HepG2 (cell line): ENCODE measurements at regions not wholly inside any gene's neighbourhood (a gene's known extent, or its start where the extent isn't known, plus 50 kb on each side); places are given as distances from the start of the nearest gene placed in this dataset.
"Not testable (repeated sequence)": the region's sequence is repeated elsewhere in the genome, so short reads cannot be mapped to it uniquely, and the experiment has no call there.

ENCODE experiments used
- ATAC-seq: fragments of 200-7000 bp; cut with Tn5 transposase; 3 replicates; pipeline ENCODE4 v1.9.1; 2020; ENCODE audit warnings: mild to moderate bottlenecking, moderate library complexity
- BruUV-seq: library from RNA; stranded (reverse); fragments of 400-500 nt; replicated peaks from 2 replicates; lab custom pipeline; 2021; lab: Mats Ljungman, UMichigan
- CTCF ChIA-PET: fragments of 300-600 bp; formaldehyde crosslinking; extraction: SDS; loops from one replicate; lab custom pipeline; 2021; ENCODE audit warnings: low total read pairs, inconsistent platforms, low intra/inter-chr PET ratio; lab: Yijun Ruan, JAX
- POLR2A ChIA-PET: fragments of 350-600 bp; sonication (Branson Sonifier 250); formaldehyde crosslinking; loops from one replicate; lab custom pipeline; 2020; ENCODE audit warnings: antibody characterized with exemption, inconsistent platforms; lab: Yijun Ruan, JAX
- DNase-seq: peaks from one replicate; pipeline ENCODE4 v3.0.0-alpha.2; 2015; ENCODE audit warnings: low spot score
- FAIRE-seq: peaks from 3 replicates; lab custom pipeline; 2011; peaks lifted over from hg19 to GRCh38; lab: Jason Lieb, UNC
- H2AFZ ChIP-seq: one replicate; pipeline ENCODE4 v1.6.1; 2011; ENCODE audit warnings: low read length, inconsistent platforms
- H3K27ac ChIP-seq: fragments of 300-600 bp; 3 replicates; pipeline ENCODE4 v1.8.0; 2011; ENCODE audit warnings: mixed run types, mild to moderate bottlenecking, mixed read lengths, low read length, inconsistent platforms; ENCODE audit not compliant: insufficient read depth; ENCODE audit errors: extremely low read length
- H3K27me3 ChIP-seq, 2 experiments: fragments of 200-600 bp in 1 of 2; 2 replicates in 1 of 2; 3 replicates in 1 of 2; pipeline versions ENCODE4 v1.6.0 to v1.8.0; 2011; ENCODE audit warnings: low read length in 2 of 2, mild to moderate bottlenecking in 2 of 2, moderate library complexity in 2 of 2, inconsistent platforms in 1 of 2; ENCODE audit not compliant: insufficient read depth in 2 of 2, control insufficient read depth in 1 of 2
- H3K36me3 ChIP-seq, 2 experiments: fragments of 200-600 bp in 1 of 2; replicated peaks in 1 of 2; 2 replicates in 1 of 2; 3 replicates in 1 of 2; pipeline versions ENCODE4 v1.5.1 to v1.8.0; 2011; ENCODE audit warnings: low read length in 2 of 2, inconsistent platforms in 1 of 2; ENCODE audit not compliant: insufficient read depth in 2 of 2, control insufficient read depth in 1 of 2
- H3K4me1 ChIP-seq: 2 replicates; pipeline ENCODE4 v1.5.1; 2012; ENCODE audit warnings: low read length, inconsistent platforms; ENCODE audit not compliant: insufficient read depth
- H3K4me2 ChIP-seq: 2 replicates; pipeline ENCODE4 v1.6.0; 2011; ENCODE audit warnings: low read depth, low read length, inconsistent platforms
- H3K4me3 ChIP-seq, 3 experiments: fragments of 200-600 bp in 1 of 3; sonication (generic), shearing (Covaris generic) in 1 of 3; replicated peaks in 1 of 3; 2 replicates each; pipeline ENCODE4 v1.5.1; 2011 to 2016; ENCODE audit warnings: low read length in 3 of 3, inconsistent platforms in 2 of 3, low read depth in 2 of 3, mild to moderate bottlenecking in 2 of 3, control low read depth in 1 of 3, mixed read lengths in 1 of 3; ENCODE audit not compliant: insufficient read depth in 1 of 3
- H3K79me2 ChIP-seq: one replicate; pipeline ENCODE4 v1.6.1; 2011; ENCODE audit warnings: low read length, inconsistent platforms; ENCODE audit not compliant: insufficient read depth
- H3K9ac ChIP-seq: 2 replicates; pipeline ENCODE4 v1.6.0; 2011; ENCODE audit warnings: mild to moderate bottlenecking, low read depth, low read length, inconsistent platforms; ENCODE audit not compliant: insufficient read depth
- H3K9me3 ChIP-seq: 2 replicates; pipeline ENCODE4 v1.5.1; 2012; ENCODE audit warnings: mild to moderate bottlenecking, low read length
- H4K20me1 ChIP-seq: 2 replicates; pipeline ENCODE4 v1.6.0; 2011; ENCODE audit warnings: inconsistent platforms, mild to moderate bottlenecking, low read length, moderate library complexity; ENCODE audit not compliant: insufficient read depth
- NFYB ChIP-seq: sonication (generic); formaldehyde crosslinking; IDR thresholded peaks from 2 replicates; pipeline ENCODE4 v1.4.0; 2020; ENCODE audit warnings: missing genetic modification reagents
- WGBS: methylation state at CpG from one replicate; pipeline ENCODE4 v1.1.6; 2017; ENCODE audit warnings: low lambda C conversion rate; 5-methylcytosine and 5-hydroxymethylcytosine counted together
- in situ Hi-C: cut with HindIII; loops from 2 replicates; pipeline ENCODE4 v1.10.0; 2017; ENCODE audit warnings: low pct_unique_long_range_greater_than_20kb; ENCODE audit not compliant: extremely low pct_ligation_motif_present
- intact Hi-C: fragments of 100-400 bp; cut with micrococcal nuclease; formaldehyde crosslinking; loops from one replicate; pipeline ENCODE4 v1.10.0; 2022; ENCODE audit not compliant: unreplicated experiment
- TF ChIP-seq, protein P1 (sequence below), 2 experiments: sonication (generic) in 1 of 2; formaldehyde crosslinking in 1 of 2; IDR thresholded peaks; 2 replicates each; pipeline versions ENCODE4 v1.4.0 to v1.6.1; 2016 to 2020; ENCODE audit warnings: borderline replicate concordance in 1 of 2, low read depth in 1 of 2, mild to moderate bottlenecking in 1 of 2, missing genetic modification reagents in 1 of 2
- TF ChIP-seq, protein P2 (sequence below): sonication (generic); formaldehyde crosslinking; IDR thresholded peaks from 2 replicates; pipeline ENCODE4 v1.8.0; 2022; ENCODE audit warnings: missing genetic modification reagents, low read depth, mild to moderate bottlenecking, borderline replicate concordance

DNA sequence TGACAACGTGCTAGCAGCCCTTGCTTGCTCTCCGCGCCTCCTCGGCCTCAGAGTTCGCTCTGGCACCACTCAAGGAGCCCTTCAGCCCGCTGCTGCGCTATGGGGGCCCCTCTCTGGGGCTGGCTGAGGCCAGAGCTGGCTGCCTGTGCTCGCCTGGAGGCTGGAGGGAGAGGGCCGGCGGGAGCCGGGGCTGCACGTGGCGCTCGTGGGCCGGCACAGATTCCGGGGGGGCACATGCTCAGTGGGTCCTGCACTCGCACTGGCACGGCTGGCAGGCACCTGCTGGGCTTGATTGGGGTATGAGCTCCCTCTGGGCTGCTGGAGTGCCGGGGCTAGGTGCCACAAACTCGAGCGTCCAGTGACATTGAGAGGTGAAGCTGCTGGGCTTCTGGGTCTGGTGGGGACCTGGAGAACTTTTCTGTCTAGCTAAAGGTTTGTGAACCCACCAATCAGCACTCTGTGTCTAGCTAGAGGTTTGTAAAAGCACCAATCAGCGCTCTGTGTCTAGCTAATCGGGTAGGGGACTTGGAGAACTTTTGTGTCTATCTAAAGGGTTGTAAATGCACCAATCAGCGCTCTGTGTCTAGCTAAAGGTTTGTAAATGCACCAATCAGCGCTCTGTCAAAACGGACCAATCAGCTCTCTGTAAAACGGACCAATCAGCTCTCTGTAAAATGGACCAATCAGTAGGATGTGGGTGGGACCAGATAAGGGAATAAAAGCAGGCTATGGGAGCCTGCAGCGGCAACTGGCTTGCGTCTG lies 119.4 kb downstream of the RAP2B start:
- DNase-seq, H4K20me1 ChIP-seq, H2AFZ ChIP-seq, H3K79me2 ChIP-seq, H3K4me2 ChIP-seq, ATAC-seq, H3K27me3 ChIP-seq, H3K9ac ChIP-seq, intact Hi-C loops, H3K4me1 ChIP-seq, POLR2A ChIA-PET, BruUV-seq, H3K9me3 ChIP-seq, H3K4me3 ChIP-seq, FAIRE-seq, H3K36me3 ChIP-seq, H3K27ac ChIP-seq, CTCF ChIA-PET: not testable (repeated sequence)
- in situ Hi-C loops, result loop anchor here (10.0 kb wide), 1 partner anchor 237 kb away; no protein-coding TSS in a partner anchor
- 0 out of 2 replicates have a peak, but pooled peaks have one; percentile 12 for TF ChIP-seq NFYB
- WGBS, result 45% methylated on average over 10 of the region's 29 CpGs

DNA sequence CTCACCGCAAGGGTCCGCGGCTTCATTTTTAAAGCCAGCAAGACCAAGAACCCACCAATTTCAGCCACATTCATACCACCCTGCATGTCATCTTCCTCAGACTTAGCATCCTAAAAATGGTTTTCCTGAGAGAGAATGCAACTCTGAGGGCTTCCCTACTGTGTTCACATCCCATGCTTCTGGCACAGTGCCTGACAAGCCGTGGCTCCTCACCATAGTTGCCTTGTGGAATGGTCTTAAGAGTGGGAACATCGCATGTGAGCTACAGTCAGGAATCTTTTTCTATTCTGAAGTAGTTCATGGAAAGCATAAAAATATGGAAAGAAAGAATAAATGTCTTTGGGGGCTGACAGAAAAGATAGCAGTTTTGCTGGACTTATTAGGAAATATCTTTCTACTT lies 120.3 kb downstream of the RAP2B start:
- H2AFZ ChIP-seq, result no peak overlapping the region
- H3K27me3 ChIP-seq, result no peaks in the 10 kb centered on the region; a peak in 2 of 5 replicates
- H3K4me1 ChIP-seq, result no peaks in the 10 kb centered on the region
- H3K36me3 ChIP-seq, result no peaks in the 10 kb centered on the region
- no peak overlapping the region for H3K4me3 ChIP-seq
- no TSS peak for BruUV-seq
- ChIA-PET POLR2A (no interaction called here), CTCF (no interaction called here)
- H3K9me3 ChIP-seq, result no peaks in the 10 kb centered on the region
- no peak overlapping the region for H3K9ac ChIP-seq
- intact Hi-C loops, result no loop called here
- H3K4me2 ChIP-seq, result no peak overlapping the region
- FAIRE-seq, result no peak
- in situ Hi-C loops, result loop anchor here (10.0 kb wide), 1 partner anchor 238 kb away; no protein-coding TSS in a partner anchor
- no peak overlapping the region for H3K27ac ChIP-seq
- H4K20me1 ChIP-seq, result no peaks in the 10 kb centered on the region
- WGBS, result 66% methylated on average over 5 of the region's 5 CpGs
- DNase-seq, result no peak
- no peak for ATAC-seq
- no peaks in the 10 kb centered on the region for H3K79me2 ChIP-seq
- TF ChIP-seq, protein P1, sequence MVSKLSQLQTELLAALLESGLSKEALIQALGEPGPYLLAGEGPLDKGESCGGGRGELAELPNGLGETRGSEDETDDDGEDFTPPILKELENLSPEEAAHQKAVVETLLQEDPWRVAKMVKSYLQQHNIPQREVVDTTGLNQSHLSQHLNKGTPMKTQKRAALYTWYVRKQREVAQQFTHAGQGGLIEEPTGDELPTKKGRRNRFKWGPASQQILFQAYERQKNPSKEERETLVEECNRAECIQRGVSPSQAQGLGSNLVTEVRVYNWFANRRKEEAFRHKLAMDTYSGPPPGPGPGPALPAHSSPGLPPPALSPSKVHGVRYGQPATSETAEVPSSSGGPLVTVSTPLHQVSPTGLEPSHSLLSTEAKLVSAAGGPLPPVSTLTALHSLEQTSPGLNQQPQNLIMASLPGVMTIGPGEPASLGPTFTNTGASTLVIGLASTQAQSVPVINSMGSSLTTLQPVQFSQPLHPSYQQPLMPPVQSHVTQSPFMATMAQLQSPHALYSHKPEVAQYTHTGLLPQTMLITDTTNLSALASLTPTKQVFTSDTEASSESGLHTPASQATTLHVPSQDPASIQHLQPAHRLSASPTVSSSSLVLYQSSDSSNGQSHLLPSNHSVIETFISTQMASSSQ (IDR thresholded peaks at IDR 0.05; ENCODE audit: low read depth), result no peak
- TF ChIP-seq, protein P1 (CRISPR knock-in tag; IDR thresholded peaks at IDR 0.05; ENCODE audit: borderline replicate concordance), result no peak
- TF ChIP-seq, protein P2, sequence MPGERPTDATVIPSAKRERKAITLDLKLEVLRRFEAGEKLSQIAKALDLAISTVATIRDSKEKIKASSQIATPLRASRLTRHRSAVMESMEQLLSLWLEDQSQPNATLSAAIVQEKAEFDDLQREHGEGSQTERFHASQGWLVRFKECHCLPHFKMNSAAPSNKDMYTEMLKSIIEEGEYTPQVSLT (CRISPR knock-in tag), result no peak
